GM13977 (cell line): ENCODE measurements at regions not wholly inside any gene's neighbourhood (a gene's known extent, or its start where the extent isn't known, plus 50 kb on each side); places are given as distances from the start of the nearest gene placed in this dataset.

ENCODE experiments used
- DNase-seq: peaks from one replicate; pipeline ENCODE4 v3.0.0; 2012; ENCODE audit warnings: low spot score
- in situ Hi-C: fragments of 300-500 bp; cut with MboI; formaldehyde crosslinking; loops from one replicate; pipeline ENCODE4 v1.12.0; 2022; ENCODE audit warnings: low sequenced_read_pairs, low pct_unique_long_range_greater_than_20kb, mixed read lengths, inconsistent platforms; ENCODE audit not compliant: unreplicated experiment
- TF ChIP-seq, protein P1 (sequence below): IDR thresholded peaks from 2 replicates; pipeline ENCODE4 v1.5.1; 2012; ENCODE audit warnings: mild to moderate bottlenecking, control low read depth; ENCODE audit not compliant: insufficient read depth; ENCODE audit errors: extremely low read depth, missing control alignments

DNA sequence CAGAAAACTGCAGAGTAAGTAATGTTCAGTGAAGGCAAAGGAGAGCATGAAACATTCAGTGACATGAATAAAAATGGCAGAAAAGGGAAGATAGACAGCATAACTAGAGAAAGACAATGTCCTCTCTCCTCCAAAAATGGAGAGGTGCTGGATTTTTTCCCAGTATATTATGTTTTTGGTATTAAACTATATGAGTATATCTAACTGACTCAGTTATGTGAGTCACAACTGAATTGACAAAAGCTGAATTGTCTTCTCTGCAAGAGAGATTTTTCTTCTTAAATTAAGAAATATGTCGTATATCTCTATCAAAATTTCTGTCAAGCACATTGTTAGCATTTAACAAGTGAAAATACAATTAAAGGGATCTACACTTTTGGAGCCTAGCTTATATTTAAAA is 375.1 kb downstream of the CHSY3 start:
- TF ChIP-seq, protein P1, sequence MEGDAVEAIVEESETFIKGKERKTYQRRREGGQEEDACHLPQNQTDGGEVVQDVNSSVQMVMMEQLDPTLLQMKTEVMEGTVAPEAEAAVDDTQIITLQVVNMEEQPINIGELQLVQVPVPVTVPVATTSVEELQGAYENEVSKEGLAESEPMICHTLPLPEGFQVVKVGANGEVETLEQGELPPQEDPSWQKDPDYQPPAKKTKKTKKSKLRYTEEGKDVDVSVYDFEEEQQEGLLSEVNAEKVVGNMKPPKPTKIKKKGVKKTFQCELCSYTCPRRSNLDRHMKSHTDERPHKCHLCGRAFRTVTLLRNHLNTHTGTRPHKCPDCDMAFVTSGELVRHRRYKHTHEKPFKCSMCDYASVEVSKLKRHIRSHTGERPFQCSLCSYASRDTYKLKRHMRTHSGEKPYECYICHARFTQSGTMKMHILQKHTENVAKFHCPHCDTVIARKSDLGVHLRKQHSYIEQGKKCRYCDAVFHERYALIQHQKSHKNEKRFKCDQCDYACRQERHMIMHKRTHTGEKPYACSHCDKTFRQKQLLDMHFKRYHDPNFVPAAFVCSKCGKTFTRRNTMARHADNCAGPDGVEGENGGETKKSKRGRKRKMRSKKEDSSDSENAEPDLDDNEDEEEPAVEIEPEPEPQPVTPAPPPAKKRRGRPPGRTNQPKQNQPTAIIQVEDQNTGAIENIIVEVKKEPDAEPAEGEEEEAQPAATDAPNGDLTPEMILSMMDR = no peak
- in situ Hi-C loops = no loop called here
- DNase-seq = no peak

DNA sequence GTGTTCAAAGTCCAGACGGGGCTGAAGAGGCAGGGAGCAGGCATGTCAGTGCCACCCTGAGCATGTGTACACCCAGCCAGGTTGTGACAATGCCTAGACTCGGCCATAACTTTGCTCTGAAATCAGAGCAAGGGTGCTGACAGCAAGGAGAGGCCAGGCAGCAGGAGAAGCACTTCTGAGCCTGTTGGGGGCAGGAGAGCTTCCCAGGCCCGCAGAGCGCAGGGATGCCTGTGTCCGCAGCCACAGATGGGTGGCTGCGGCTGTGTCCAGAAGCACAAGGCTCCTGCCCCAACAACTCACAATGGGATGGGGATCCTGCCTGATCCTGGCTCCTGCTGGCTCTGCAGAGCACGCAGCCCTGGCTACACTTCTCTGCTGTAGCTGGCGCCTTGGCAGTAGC is 373.9 kb downstream of the CHSY3 start:
- in situ Hi-C loops = no loop called here
- DNase-seq = no peak
- TF ChIP-seq, protein P1 = no peak

DNA sequence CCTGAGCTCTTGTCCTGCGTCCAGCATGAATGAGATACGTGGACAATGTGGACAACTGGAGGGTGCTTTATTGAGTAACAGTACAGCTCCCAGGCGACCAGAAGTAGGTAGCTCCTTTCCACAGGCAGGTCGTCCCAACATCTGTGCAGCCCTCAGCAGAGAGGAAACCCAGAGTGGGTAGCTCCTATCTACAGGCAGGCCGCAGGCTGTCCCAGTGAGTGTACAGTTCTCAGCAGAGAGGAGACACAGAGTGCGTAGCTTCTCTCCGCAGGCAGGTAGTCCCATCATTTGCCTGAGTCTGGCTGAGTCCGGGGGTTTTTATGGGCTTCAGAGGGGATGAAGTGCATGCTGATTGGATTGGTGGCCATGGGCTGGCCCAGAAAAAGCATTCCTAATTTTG is 373.3 kb downstream of the CHSY3 start:
- in situ Hi-C loops = no loop called here
- DNase-seq = no peak
- TF ChIP-seq, protein P1 = no peak

DNA sequence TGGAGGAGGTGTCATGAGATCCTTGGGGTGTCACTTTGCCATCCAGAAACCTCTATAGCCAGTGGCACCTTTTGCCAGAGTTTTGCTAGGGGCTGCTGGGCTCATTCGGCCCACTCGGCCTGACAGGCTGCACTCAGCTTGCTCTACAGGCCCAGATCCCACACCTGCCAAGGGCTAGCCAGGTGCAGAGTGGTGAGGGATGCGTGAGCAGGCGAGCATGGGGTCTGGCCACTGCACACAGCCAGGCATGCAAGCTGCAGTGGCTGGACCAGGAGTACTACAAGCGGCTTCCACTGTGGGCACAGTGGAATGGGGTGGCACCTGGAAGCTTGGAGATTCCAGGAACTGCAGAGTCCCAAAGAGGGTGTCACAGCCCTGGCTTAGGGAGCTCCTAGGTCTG is 372.7 kb downstream of the CHSY3 start:
- in situ Hi-C loops = no loop called here
- TF ChIP-seq, protein P1 = no peak
- no peak for DNase-seq

DNA sequence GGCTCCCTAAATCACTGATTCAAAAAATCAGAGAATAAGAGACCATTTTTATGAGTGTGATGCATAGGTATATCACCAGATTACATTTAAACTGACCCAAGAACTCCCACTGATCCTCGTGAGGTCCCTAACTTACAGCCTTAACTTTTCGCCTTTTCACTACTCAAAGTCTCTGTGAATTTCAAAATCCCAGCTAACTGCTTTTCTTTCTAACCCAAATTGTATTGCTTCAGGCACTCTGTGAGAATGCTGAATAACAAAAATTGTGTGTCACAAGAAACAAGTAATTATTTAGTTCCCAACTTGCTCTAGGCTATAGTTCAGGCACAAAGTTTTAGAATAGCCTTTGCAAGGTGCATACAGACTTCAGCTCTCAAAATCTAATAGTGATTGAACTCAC is 368.6 kb downstream of the CHSY3 start:
- TF ChIP-seq, protein P1 = no peak
- in situ Hi-C loops = no loop called here
- DNase-seq = no peak

DNA sequence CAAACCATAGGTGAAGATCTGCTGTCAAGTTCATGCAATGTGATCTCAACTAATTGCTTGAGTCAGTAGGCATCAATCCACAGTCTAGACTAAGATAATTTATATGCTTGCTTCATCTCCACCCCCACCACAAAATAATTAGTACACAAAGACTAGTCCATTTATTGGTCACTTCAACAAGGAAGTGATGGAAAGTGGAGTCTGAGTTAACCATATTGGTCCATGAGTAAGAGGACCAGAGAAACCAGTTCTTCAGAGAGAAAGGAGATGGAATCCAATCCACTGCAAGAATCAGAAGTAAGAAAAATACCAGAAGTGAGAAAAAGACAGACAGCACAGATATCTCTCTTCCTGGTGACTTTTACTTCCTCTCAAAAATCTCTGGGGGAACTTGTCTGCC is 366.5 kb downstream of the CHSY3 start:
- TF ChIP-seq, protein P1 = no peak
- in situ Hi-C loops = no loop called here
- DNase-seq = no peak

DNA sequence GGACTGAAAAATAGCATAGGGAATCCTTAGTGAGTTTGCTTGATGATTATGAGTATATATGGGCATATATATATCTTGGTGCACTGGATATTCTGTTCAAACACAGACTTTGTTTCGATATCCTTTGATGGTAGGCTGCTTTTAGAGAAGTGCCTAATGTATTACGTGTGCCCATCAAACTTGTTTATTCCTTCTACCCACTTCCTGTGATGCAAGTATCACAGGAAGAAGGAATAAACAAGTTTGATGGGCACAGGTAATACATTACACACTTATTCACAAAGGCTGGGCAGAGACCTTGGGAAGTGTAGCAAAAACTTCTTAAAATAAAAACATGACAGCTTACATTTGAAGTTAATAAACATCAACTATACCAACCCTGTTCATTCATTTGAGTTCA is 364.2 kb downstream of the CHSY3 start:
- no peak for DNase-seq
- TF ChIP-seq, protein P1 = no peak
- in situ Hi-C loops = no loop called here
